ENCODE measurements at regions not wholly inside any gene's neighbourhood (a gene's known extent, or its start where the extent isn't known, plus 50 kb on each side); places are given as distances from the start of the nearest gene placed in this dataset.

DNA sequence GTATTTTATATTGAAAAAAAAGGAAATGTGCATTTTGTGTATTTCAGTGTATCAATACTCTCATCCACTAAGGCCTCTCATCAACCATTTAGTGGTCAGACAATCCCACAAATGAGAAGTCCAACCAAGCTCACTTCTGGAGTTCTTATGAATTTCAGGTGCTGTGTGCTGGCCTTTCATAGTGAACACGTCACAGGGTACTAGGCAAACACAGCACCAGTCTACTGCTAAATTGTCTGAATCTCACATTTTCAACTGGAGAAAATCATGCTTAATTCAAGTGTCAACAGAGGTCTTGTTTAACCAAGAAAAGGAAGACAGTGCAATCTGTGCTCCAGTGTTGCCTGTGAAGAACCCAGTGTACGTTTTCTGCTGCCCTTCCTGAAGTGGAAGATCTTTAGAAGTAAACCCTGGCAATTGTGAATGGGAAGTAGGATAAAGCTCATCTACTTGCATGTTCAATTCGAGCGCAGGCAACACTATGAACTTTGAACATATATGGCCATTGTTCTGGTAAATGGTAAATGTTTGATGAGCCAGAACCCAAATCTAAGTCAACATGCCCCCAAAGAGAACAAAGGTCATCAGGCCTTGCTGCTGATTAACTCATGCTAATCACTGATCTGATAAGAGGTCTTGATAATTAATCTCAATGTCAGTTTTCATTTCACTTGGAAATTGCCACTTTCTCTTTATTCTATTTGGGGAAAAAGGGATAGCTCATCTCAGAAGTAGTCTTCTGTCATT, 439.2 kb upstream of the SOX9 start:
- CTCF ChIA-PET = no interaction called here
- DNase-seq (ENCODE audit: low spot score) = no peak
- intact Hi-C loops (cut with micrococcal nuclease; ENCODE audit: unreplicated experiment) = no loop called here
- BruUV-seq (replicated peaks) = no TSS peak
- Histone ChIP-seq H3K27me3 (replicated peaks; ENCODE audit: insufficient read depth, low read depth, low read length, poor library complexity) (no peaks in the 10 kb centered on the region), H3K27ac (ENCODE audit: low read depth, low read length, poor library complexity, severe bottlenecking) (no peak overlapping the region), H3K4me3 (ENCODE audit: low read depth, low read length, poor library complexity, severe bottlenecking) (no peak overlapping the region), H3K4me1 (ENCODE audit: insufficient read depth, low read length, poor library complexity, severe bottlenecking) (no peaks in the 10 kb centered on the region), H3K36me3 (ENCODE audit: insufficient read depth, low read length, poor library complexity, severe bottlenecking) (no peaks in the 10 kb centered on the region), H3K9me3 (ENCODE audit: low read depth, low read length, poor library complexity, severe bottlenecking) (no peaks in the 10 kb centered on the region)
- POLR2A ChIA-PET (ENCODE audit: low non-redundant PET) = no interaction called here
- no peak for TF ChIP-seq EZH2 (IDR thresholded peaks at IDR 0.05; ENCODE audit: borderline replicate concordance, low read depth, low read length, poor library complexity, severe bottlenecking)
- TF ChIP-seq, protein P1, sequence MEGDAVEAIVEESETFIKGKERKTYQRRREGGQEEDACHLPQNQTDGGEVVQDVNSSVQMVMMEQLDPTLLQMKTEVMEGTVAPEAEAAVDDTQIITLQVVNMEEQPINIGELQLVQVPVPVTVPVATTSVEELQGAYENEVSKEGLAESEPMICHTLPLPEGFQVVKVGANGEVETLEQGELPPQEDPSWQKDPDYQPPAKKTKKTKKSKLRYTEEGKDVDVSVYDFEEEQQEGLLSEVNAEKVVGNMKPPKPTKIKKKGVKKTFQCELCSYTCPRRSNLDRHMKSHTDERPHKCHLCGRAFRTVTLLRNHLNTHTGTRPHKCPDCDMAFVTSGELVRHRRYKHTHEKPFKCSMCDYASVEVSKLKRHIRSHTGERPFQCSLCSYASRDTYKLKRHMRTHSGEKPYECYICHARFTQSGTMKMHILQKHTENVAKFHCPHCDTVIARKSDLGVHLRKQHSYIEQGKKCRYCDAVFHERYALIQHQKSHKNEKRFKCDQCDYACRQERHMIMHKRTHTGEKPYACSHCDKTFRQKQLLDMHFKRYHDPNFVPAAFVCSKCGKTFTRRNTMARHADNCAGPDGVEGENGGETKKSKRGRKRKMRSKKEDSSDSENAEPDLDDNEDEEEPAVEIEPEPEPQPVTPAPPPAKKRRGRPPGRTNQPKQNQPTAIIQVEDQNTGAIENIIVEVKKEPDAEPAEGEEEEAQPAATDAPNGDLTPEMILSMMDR (conservative IDR thresholded peaks at IDR 0.05; ENCODE audit: low read depth, low read length) = no peak

DNA sequence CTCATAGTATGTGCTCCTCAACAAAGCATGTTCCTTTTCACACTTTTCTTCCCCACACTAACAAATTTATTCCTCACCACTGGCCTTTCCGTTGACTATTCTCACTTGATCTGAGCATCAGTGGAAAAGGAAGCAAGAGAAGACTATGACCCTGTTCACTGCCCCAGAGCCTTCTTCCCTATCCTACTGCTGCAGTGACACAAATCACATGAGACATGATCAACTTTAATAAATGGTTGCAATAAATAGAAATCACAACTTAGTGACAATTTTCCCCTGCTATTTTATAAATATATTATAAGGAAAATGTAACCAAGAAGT, 438.7 kb upstream of the SOX9 start:
- Histone ChIP-seq H3K36me3 (ENCODE audit: insufficient read depth, low read length, poor library complexity, severe bottlenecking) (no peaks in the 10 kb centered on the region), H3K27ac (ENCODE audit: low read depth, low read length, poor library complexity, severe bottlenecking) (no peak overlapping the region), H3K27me3 (replicated peaks; ENCODE audit: insufficient read depth, low read depth, low read length, poor library complexity) (no peaks in the 10 kb centered on the region), H3K4me3 (ENCODE audit: low read depth, low read length, poor library complexity, severe bottlenecking) (no peak overlapping the region), H3K9me3 (ENCODE audit: low read depth, low read length, poor library complexity, severe bottlenecking) (no peaks in the 10 kb centered on the region), H3K4me1 (ENCODE audit: insufficient read depth, low read length, poor library complexity, severe bottlenecking) (no peaks in the 10 kb centered on the region)
- intact Hi-C loops (cut with micrococcal nuclease; ENCODE audit: unreplicated experiment) = no loop called here
- no peak for DNase-seq (ENCODE audit: low spot score)
- TF ChIP-seq EZH2 (IDR thresholded peaks at IDR 0.05; ENCODE audit: borderline replicate concordance, low read depth, low read length, poor library complexity, severe bottlenecking) = no peak
- TF ChIP-seq, protein P1 (conservative IDR thresholded peaks at IDR 0.05; ENCODE audit: low read depth, low read length) = no peak
- BruUV-seq (replicated peaks) = no TSS peak
- CTCF ChIA-PET = no interaction called here
- POLR2A ChIA-PET (ENCODE audit: low non-redundant PET) = no interaction called here

DNA sequence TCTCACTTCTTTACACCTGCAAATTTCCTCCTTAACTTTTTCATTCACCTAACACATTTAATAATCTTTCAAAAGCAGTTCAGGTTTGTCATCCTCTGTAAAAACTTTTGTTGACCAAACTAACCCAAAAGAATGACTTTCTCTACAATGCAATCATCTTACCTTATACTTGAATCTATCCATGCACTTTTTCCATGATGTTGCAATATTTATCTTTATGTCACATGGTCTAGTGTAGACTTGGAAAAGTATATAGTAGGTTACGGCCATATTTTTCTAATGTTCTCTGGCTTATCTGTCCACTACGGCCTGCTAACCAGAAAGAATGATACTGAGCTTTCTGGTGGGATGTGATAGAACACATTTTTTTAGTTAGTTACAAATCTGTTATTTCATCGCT, 431.0 kb upstream of the SOX9 start:
- Histone ChIP-seq H3K4me1 (ENCODE audit: insufficient read depth, low read length, poor library complexity, severe bottlenecking) (no peaks in the 10 kb centered on the region), H3K36me3 (ENCODE audit: insufficient read depth, low read length, poor library complexity, severe bottlenecking) (no peaks in the 10 kb centered on the region), H3K27me3 (replicated peaks; ENCODE audit: insufficient read depth, low read depth, low read length, poor library complexity) (no peaks in the 10 kb centered on the region), H3K4me3 (ENCODE audit: low read depth, low read length, poor library complexity, severe bottlenecking) (no peak overlapping the region), H3K9me3 (ENCODE audit: low read depth, low read length, poor library complexity, severe bottlenecking) (no peaks in the 10 kb centered on the region), H3K27ac (ENCODE audit: low read depth, low read length, poor library complexity, severe bottlenecking) (no peak overlapping the region)
- ChIA-PET CTCF (no interaction called here), POLR2A (ENCODE audit: low non-redundant PET) (no interaction called here)
- TF ChIP-seq, protein P1 (conservative IDR thresholded peaks at IDR 0.05; ENCODE audit: low read depth, low read length) = no peak
- no peak for TF ChIP-seq EZH2 (IDR thresholded peaks at IDR 0.05; ENCODE audit: borderline replicate concordance, low read depth, low read length, poor library complexity, severe bottlenecking)
- BruUV-seq (replicated peaks) = no TSS peak
- no peak for DNase-seq (ENCODE audit: low spot score)
- intact Hi-C loops (cut with micrococcal nuclease; ENCODE audit: unreplicated experiment) = no loop called here
